Activated CD4-positive, alpha-beta memory T cell treated with anti-CD3 and anti-CD28 coated beads, Interleukin-2, amount 10 ng/mL, durations not matched to agents 7 days and 5 days (primary cell): ENCODE measurements at regions not wholly inside any gene's neighbourhood (a gene's known extent, or its start where the extent isn't known, plus 50 kb on each side); places are given as distances from the start of the nearest gene placed in this dataset.

Experiments
- CTCF ChIA-PET: fragments of 350-600 bp; sonication (Branson Sonifier 250); formaldehyde crosslinking; loops from one replicate; lab custom pipeline; 2021; ENCODE audit warnings: antibody characterized with exemption, inconsistent platforms; lab: Charles Lee
- POLR2A ChIA-PET: fragments of 350-600 bp; sonication (Branson Sonifier 250); formaldehyde crosslinking; loops from one replicate; lab custom pipeline; 2021; ENCODE audit warnings: antibody characterized with exemption; lab: Charles Lee
- DNase-seq: peaks from one replicate; pipeline ENCODE4 v3.0.0-alpha.2; 2020
- H3K27ac Mint-ChIP-seq: one replicate; pipeline ENCODE4 v1.8.0; 2021; ENCODE audit warnings: mild to moderate bottlenecking, mixed read lengths
- H3K27me3 Mint-ChIP-seq: one replicate; pipeline ENCODE4 v1.8.0; 2021; ENCODE audit warnings: mixed read lengths
- H3K36me3 Mint-ChIP-seq: one replicate; pipeline ENCODE4 v1.8.0; 2021; ENCODE audit warnings: low read depth, mixed read lengths
- H3K4me1 Mint-ChIP-seq: one replicate; pipeline ENCODE4 v1.8.0; 2021; ENCODE audit warnings: mixed read lengths
- H3K4me3 Mint-ChIP-seq: one replicate; pipeline ENCODE4 v1.8.0; 2021; ENCODE audit warnings: mild to moderate bottlenecking, mixed read lengths
- H3K9me3 Mint-ChIP-seq: one replicate; pipeline ENCODE4 v1.8.0; 2021; ENCODE audit warnings: mixed read lengths

DNA sequence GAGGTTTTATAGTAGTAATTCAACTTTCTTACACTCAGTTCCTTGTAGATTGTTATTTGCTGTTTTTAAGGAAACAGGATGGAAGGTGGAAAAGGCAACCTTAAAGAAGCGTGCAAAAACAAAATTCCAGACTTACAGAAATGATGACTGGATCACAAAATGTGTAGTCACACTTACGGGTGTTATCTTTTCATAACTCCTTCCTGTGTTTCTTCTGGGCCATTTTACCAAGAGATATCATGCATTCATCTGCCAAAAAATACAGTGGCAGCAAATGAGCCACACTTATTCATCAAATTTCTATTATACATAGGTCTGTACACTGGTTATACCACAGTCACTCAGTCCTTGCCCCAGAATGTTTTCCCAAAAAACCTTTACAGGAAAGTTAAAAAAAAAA, 94.3 kb upstream of the IL6 start:
- Mint-ChIP-seq H3K9me3 (peaks cover under 1% of the 10 kb centered on the region), H3K27me3 (peaks cover 46% of the 10 kb centered on the region), H3K4me3 (no peak overlapping the region), H3K36me3 (no peaks in the 10 kb centered on the region), H3K27ac (no peak overlapping the region), H3K4me1 (peaks cover 2% of the 10 kb centered on the region)
- CTCF ChIA-PET, result interaction anchor here (1.3 kb wide), 1 partner anchor 72 kb away, joined by 5 read pairs; no protein-coding TSS in a partner anchor
- POLR2A ChIA-PET, result no interaction called here
- DNase-seq, result no peak

DNA sequence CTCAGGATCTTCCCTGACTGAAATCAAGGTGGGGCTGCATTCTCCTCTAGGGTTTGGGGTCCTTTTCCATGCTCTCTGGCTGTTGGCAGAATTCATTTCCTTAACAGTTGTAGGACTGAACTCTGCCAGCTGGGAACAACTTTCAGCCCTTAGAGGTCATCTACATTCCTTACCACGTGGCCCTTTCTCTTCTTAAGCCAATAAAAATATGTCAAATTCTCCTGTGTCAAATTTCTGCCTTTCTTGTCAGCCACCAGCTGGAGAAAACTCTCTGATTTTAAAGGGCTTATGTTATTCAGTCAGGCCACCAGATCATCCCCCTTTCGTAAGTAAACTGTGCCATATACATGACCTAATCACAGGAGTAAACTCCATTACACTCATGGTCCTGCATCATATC, 95.3 kb upstream of the IL6 start:
- CTCF ChIA-PET, result interaction anchor here (0.6 to 1.3 kb wide), 2 partner anchors 56 to 71 kb away, joined by 4 to 5 read pairs; no protein-coding TSS in a partner anchor
- no peak for DNase-seq
- POLR2A ChIA-PET, result no interaction called here
- Mint-ChIP-seq H3K9me3 (no peaks in the 10 kb centered on the region), H3K27ac (no peak overlapping the region), H3K4me1 (peaks cover 2% of the 10 kb centered on the region), H3K36me3 (no peaks in the 10 kb centered on the region), H3K27me3 (peaks cover 51% of the 10 kb centered on the region), H3K4me3 (no peak overlapping the region)

DNA sequence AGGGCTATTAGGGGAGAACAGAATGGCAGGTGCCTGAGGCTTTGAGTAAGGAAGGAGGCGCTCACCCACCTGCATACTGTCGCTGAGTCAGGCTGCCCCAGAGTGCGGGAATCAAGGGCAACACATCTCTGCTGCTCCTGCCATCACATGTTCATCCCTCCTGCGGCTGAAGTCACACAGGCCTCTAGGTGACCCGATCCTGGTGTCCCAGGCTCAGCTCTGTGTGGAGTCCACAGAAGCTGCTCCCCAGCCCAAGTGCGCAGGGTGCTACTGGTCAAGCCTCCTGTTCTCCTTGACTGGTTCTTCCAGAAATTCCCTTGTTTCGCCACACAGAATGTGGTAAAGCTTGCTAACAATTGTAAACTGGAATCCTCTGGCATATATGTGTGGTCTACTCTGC, 96.9 kb upstream of the IL6 start:
- Mint-ChIP-seq H3K36me3 (no peaks in the 10 kb centered on the region), H3K27ac (no peak overlapping the region), H3K9me3 (no peaks in the 10 kb centered on the region), H3K4me3 (no peak overlapping the region), H3K4me1 (peaks cover 2% of the 10 kb centered on the region), H3K27me3 (peaks cover 54% of the 10 kb centered on the region)
- no peak for DNase-seq
- ChIA-PET CTCF (interaction anchor here (1.2 kb wide), 1 partner anchor 10 kb away, joined by 3 read pairs; no protein-coding TSS in a partner anchor), POLR2A (no interaction called here)

DNA sequence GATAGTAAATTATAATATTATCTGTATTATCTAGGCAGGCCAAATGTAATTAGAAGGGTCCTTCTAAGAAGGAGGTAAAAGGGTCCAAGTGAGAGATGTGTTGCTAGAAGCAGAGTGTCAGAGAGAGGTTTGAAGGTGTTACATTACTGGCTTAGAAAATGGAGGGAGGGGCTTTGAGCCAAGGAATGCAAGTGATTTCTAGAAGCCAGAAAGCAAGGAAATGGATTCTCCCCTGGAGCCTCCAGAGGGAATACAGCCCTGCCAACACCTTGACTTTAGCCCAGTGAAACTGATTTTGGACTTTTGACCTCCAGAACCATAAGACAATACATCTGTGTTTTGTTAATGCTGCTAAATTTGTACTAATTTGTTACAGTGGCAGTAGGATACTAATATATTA, 97.9 kb upstream of the IL6 start:
- CTCF ChIA-PET, result no interaction called here

DNA sequence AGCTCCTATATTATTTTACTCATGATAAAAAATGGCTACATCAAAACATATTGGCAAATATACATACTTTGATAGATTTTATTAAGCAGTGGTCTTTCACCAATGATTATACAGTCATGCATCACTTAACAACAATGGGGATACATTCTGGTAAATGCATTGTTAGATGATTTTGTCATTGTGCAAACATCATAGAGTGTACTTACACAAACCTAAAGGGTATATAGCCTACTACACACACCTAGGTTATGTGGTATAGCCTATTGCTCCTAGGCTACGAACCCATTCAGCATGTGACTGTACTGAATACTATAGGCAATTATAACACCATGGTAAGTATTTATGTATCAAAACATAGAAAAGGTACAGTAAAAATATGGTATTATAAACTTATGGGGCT, 98.9 kb upstream of the IL6 start:
- Mint-ChIP-seq H3K36me3 (no peaks in the 10 kb centered on the region), H3K4me1 (peaks cover 2% of the 10 kb centered on the region), H3K27me3 (peaks cover 50% of the 10 kb centered on the region), H3K9me3 (no peaks in the 10 kb centered on the region), H3K27ac (no peak overlapping the region), H3K4me3 (no peak overlapping the region)
- CTCF ChIA-PET, result interaction anchor here (0.6 kb wide), 1 partner anchor 63 kb away, joined by 3 read pairs; no protein-coding TSS in a partner anchor
- POLR2A ChIA-PET, result no interaction called here
- no peak for DNase-seq

More for the DNA sequence above, 97.9 kb upstream of the IL6 start:
- Mint-ChIP-seq H3K27ac (no peak overlapping the region), H3K27me3 (peaks cover 51% of the 10 kb centered on the region), H3K4me3 (no peak overlapping the region), H3K9me3 (no peaks in the 10 kb centered on the region), H3K4me1 (peaks cover 2% of the 10 kb centered on the region), H3K36me3 (no peaks in the 10 kb centered on the region)
- no peak for DNase-seq
- POLR2A ChIA-PET, result no interaction called here

DNA sequence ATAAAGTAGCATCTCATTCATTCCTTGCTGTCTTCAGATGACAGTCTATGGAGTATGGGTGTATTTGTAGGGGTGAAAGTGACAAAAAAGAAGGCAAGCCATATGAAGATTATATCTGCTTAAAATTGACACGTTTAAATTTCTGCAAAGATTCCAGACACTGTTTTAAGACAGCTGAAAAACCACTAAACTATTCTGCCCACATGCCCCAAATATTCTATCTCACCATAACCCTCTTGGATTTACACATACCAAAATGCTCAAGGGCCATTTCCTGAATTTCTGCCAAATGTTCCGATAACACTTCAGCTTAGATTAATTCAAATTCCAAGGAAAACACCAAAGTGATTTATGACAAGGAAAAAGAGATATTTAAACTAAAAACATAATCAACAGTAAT, 99.9 kb upstream of the IL6 start:
- Mint-ChIP-seq H3K36me3 (no peaks in the 10 kb centered on the region), H3K9me3 (no peaks in the 10 kb centered on the region), H3K4me3 (no peak overlapping the region), H3K4me1 (no peaks in the 10 kb centered on the region), H3K27me3 (peaks cover 47% of the 10 kb centered on the region), H3K27ac (no peak overlapping the region)
- no peak for DNase-seq
- ChIA-PET POLR2A (no interaction called here), CTCF (no interaction called here)

DNA sequence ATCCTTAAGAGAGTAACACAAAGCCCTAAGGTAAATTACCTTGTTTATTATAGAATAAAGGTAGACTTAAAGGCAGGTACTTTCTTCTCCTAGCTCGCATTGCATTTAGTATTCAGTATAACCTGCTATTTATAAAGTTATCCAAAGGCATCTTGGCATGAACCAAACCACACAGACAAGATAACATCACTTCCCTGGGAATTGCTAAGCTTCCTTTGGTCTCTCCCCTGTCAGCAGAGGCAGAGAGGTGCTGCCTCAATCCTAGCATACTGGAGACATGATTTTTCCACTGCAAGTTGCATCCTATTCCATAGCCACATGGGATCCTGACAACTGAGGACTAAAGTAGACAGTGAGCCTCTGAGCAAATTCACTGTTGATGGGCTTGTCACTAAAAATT, 101.7 kb upstream of the IL6 start:
- ChIA-PET POLR2A (interaction anchor here (0.9 kb wide), 1 partner anchor 103 kb away, joined by 3 read pairs; no protein-coding TSS in a partner anchor), CTCF (interaction anchor here (1.0 kb wide), 1 partner anchor 65 kb away, joined by 6 read pairs; no protein-coding TSS in a partner anchor)
- Mint-ChIP-seq H3K36me3 (no peaks in the 10 kb centered on the region), H3K9me3 (peaks cover 4% of the 10 kb centered on the region), H3K4me1 (no peaks in the 10 kb centered on the region), H3K4me3 (no peak overlapping the region), H3K27ac (no peak overlapping the region), H3K27me3 (peaks cover 43% of the 10 kb centered on the region)
- no peak for DNase-seq

DNA sequence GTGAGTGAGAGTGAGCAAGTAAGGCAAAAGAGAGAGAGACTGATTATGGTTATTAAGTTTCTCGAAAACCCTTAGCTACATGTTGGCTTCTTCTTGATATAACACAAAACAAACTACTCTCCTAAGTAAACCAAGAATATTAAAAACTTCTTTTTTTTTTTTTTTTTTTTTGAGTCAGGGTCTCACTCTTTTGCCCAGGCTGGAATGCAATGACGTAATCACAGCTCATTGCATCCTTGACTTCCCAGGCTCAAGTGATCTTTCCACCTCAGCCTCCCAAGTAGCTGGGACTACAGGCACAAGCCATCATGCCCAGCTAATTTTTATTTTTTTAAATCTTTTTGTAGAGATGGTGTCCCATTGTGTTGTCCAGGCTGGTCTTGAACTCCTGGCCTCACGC, 102.2 kb upstream of the IL6 start:
- Mint-ChIP-seq H3K36me3 (no peaks in the 10 kb centered on the region), H3K4me3 (no peak overlapping the region), H3K27ac (no peak overlapping the region), H3K27me3 (peaks cover 43% of the 10 kb centered on the region), H3K9me3 (peaks cover 5% of the 10 kb centered on the region), H3K4me1 (no peaks in the 10 kb centered on the region)
- ChIA-PET POLR2A (interaction anchor here (0.9 kb wide), 1 partner anchor 104 kb away, joined by 3 read pairs; no protein-coding TSS in a partner anchor), CTCF (interaction anchor here (0.7 to 1.0 kb wide), 2 partner anchors 64 to 102 kb away, joined by 5 to 6 read pairs; partner anchors contain the start of gene IL6)
- no peak for DNase-seq

DNA sequence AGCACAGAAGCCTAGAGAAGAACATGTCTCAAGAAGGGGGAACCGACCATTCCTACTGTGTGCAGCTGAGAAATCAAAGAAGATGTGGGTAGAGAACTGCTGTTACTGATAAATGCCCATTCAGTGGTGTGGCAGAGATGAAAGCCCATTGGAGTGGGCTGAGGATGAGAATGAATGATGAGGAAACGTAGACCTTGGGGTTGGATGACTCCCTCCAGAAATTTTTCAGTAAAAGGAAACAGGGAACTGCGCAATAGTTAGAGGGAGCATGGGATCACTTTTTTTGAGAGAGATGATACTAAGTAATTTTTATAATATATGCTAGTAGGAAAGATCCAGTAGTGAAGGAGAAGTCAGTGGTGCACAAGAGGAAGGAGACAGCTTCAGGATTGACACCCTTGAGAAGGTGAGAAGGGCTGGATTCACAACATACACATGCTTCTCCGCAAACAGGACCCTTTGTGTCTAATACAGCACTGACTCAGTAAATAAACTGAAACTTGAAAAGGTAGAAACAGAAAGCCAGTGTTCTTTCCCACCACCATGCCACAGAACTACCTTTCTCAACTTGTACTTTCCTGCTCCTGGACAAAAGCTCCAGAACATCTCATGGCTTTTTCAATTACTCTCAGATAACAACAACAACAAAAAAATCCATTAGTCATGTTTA, 104.7 kb upstream of the IL6 start:
- Mint-ChIP-seq H3K4me3 (no peak overlapping the region), H3K9me3 (peaks cover 20% of the 10 kb centered on the region), H3K4me1 (no peaks in the 10 kb centered on the region), H3K36me3 (no peaks in the 10 kb centered on the region), H3K27me3 (peaks cover 39% of the 10 kb centered on the region), H3K27ac (no peak overlapping the region)
- DNase-seq, result no peak
- POLR2A ChIA-PET, result no interaction called here
- CTCF ChIA-PET, result no interaction called here

DNA sequence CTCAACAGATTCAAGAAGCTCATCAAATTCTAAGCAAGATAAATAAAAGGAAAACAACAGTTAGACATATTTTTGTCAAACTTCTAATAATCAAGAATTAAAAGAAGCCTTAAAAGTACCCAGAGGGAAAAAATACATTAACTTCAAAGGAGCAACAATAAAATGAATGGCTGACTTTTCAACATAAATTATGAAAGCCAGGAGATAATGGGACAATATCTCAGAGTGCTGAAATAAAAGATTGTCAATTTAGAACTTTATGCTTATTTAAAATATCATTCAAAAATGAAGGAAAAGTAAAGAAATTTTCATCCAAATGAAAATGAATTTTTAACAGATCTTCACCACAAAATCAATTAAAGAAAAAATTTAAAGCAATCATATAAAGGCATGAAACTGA, 108.5 kb upstream of the IL6 start:
- peaks cover 41% of the 10 kb centered on the region for H3K27me3 Mint-ChIP-seq
- POLR2A ChIA-PET, result no interaction called here
- no peak for DNase-seq
- peaks cover 25% of the 10 kb centered on the region for H3K9me3 Mint-ChIP-seq
- no peaks in the 10 kb centered on the region for H3K36me3 Mint-ChIP-seq
- no peak overlapping the region for H3K27ac Mint-ChIP-seq
- CTCF ChIA-PET, result no interaction called here
- H3K4me1 Mint-ChIP-seq, result no peaks in the 10 kb centered on the region
- no peak overlapping the region for H3K4me3 Mint-ChIP-seq

DNA sequence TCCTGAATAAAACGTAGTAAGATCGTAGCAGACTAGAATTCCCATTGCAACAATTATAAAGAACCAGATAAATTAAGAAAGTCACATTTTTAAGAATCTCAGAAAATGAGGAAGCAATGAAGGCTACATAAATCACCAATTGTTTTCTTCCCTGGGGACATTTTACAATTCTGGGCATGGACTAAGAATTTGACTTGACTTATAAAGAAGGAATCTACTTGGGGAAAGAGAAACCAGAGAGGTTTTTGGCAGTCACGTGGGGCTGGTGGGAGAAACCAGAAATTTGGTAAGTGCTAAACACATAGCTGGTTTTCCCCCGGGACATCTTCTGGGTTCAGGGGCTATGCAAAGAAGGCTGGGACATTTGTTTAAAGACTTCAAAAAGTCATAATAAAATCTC, 109.8 kb upstream of the IL6 start:
- H3K4me3 Mint-ChIP-seq, result no peak overlapping the region
- H3K9me3 Mint-ChIP-seq, result peaks cover 25% of the 10 kb centered on the region
- H3K27me3 Mint-ChIP-seq, result peaks cover 43% of the 10 kb centered on the region
- H3K4me1 Mint-ChIP-seq, result no peaks in the 10 kb centered on the region
- ChIA-PET POLR2A (no interaction called here), CTCF (no interaction called here)
- H3K36me3 Mint-ChIP-seq, result no peaks in the 10 kb centered on the region
- DNase-seq, result no peak
- no peak overlapping the region for H3K27ac Mint-ChIP-seq

DNA sequence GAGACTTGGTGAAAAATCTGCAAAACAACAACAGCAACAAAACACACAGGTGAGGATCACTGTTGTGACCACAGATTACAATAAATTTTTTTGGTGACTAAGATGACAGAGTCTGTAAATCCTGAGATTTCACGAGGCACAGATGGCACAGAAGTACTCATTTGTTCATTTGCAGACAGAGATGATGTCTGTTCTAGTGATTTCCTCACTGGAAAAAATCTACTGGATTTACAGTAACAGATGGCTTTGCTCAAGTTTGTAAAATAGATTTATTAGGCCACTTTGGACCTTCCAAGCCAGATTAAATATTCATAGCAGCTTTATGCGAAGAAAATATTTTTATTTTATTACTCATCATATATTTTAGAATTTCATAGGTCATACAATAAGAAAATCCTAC, 113.5 kb upstream of the IL6 start:
- no peaks in the 10 kb centered on the region for H3K4me1 Mint-ChIP-seq
- POLR2A ChIA-PET, result no interaction called here
- no peak overlapping the region for H3K4me3 Mint-ChIP-seq
- no peak overlapping the region for H3K27ac Mint-ChIP-seq
- no peak for DNase-seq
- H3K36me3 Mint-ChIP-seq, result peaks cover 4% of the 10 kb centered on the region
- H3K9me3 Mint-ChIP-seq, result peaks cover 16% of the 10 kb centered on the region
- CTCF ChIA-PET, result no interaction called here
- peaks cover 42% of the 10 kb centered on the region for H3K27me3 Mint-ChIP-seq

DNA sequence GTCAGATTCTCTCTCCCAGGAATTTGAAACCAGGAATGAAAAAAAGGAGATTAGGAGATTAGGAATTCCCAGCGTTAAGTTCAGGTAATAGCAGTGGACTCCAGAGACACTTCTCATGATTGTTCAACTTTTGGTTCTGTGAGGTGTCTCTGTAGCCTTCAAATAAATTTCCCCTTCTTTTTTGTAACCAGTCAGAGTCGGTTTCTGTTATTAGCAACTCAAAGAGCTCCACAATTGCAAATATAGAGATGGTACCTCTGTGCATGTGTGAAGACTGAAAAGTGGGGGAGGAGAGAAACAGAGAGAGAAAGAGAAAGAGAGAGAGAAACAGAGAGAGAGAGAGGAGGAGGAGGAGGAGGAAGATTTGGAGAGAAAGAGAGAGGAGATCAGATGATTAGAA, 112.8 kb upstream of the STEAP1B start:
- Mint-ChIP-seq H3K9me3 (peaks cover 9% of the 10 kb centered on the region), H3K27me3 (peaks cover 42% of the 10 kb centered on the region), H3K36me3 (peaks cover 4% of the 10 kb centered on the region), H3K27ac (no peak overlapping the region), H3K4me3 (no peak overlapping the region), H3K4me1 (no peaks in the 10 kb centered on the region)
- ChIA-PET POLR2A (no interaction called here), CTCF (no interaction called here)
- no peak for DNase-seq

DNA sequence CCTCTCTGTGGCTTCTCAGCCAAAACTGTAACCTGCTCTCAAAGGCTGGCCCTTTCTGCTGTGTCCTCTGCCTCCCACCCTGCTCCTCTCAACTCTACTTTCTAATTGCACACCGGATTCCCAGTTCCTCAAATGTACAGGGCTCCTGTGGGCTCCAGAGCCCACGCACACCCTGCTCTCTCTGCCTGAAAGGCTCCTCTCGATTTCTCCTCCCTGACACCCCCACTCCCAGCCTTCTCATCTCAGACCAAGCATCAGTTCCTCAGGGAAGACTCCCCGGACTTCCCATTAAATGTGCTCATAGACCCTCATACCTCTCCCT, 111.7 kb upstream of the STEAP1B start:
- CTCF ChIA-PET, result interaction anchor here (0.6 kb wide), 1 partner anchor 51 kb away, joined by 3 read pairs; no protein-coding TSS in a partner anchor
- H3K36me3 Mint-ChIP-seq, result peaks cover 4% of the 10 kb centered on the region
- POLR2A ChIA-PET, result no interaction called here
- H3K4me1 Mint-ChIP-seq, result no peaks in the 10 kb centered on the region
- H3K9me3 Mint-ChIP-seq, result peaks cover under 1% of the 10 kb centered on the region
- peaks cover 35% of the 10 kb centered on the region for H3K27me3 Mint-ChIP-seq
- H3K27ac Mint-ChIP-seq, result no peak overlapping the region
- H3K4me3 Mint-ChIP-seq, result no peak overlapping the region
- DNase-seq, result no peak
